Stimulated activated CD8-positive, alpha-beta memory T cell treated with anti-CD3 and anti-CD28 coated beads, Interleukin-7, amount 100 ng/mL, for 4 hours (primary cell): ENCODE measurements at regions not wholly inside any gene's neighbourhood (a gene's known extent, or its start where the extent isn't known, plus 50 kb on each side); places are given as distances from the start of the nearest gene placed in this dataset.
"Not testable (repeated sequence)": the region's sequence is repeated elsewhere in the genome, so short reads cannot be mapped to it uniquely, and the experiment has no call there.

Source experiments
- DNase-seq, 2 donors: peaks; one replicate each; pipeline ENCODE4 v3.0.0-alpha.2; 2020; ENCODE audit warnings: low read depth in 2 of 2

- DNase-seq = no peak
Observed at GRCh38 chr4:129254126-129254525, 158.2 kb downstream of the C4orf33 start.

- DNase-seq = no peak
Observed at GRCh38 chr4:129254526-129254925, 158.6 kb downstream of the C4orf33 start.

- no peak for DNase-seq
Observed at GRCh38 chr4:129261584-129261983, 165.6 kb downstream of the C4orf33 start.

GRCh38 chr4:129264008-129264657 lies 168.2 kb downstream of the C4orf33 start:
- no peak for DNase-seq

GRCh38 chr4:129278868-129279267 lies 182.9 kb downstream of the C4orf33 start:
- DNase-seq = no peak

GRCh38 chr4:129282293-129282692 lies 186.3 kb downstream of the C4orf33 start:
- DNase-seq = no peak

- DNase-seq = not testable (repeated sequence)
Observed at GRCh38 chr4:129292194-129292593, 196.2 kb downstream of the C4orf33 start.

GRCh38 chr4:129314781-129315180 lies 218.8 kb downstream of the C4orf33 start:
- no peak for DNase-seq

GRCh38 chr4:129322920-129323319 lies 227.0 kb downstream of the C4orf33 start:
- no peak for DNase-seq

- DNase-seq = no peak
Observed at GRCh38 chr4:129323658-129324057, 227.7 kb downstream of the C4orf33 start.

- no peak for DNase-seq
Observed at GRCh38 chr4:129326571-129327460, 230.9 kb downstream of the C4orf33 start.

GRCh38 chr4:129327637-129328036 lies 231.7 kb downstream of the C4orf33 start:
- no peak for DNase-seq

GRCh38 chr4:129328162-129328561 lies 232.2 kb downstream of the C4orf33 start:
- no peak for DNase-seq

GRCh38 chr4:129334136-129334535 lies 238.2 kb downstream of the C4orf33 start:
- no peak for DNase-seq

GRCh38 chr4:129335276-129335675 lies 239.3 kb downstream of the C4orf33 start:
- no peak for DNase-seq

- DNase-seq = no peak
Observed at GRCh38 chr4:129335818-129336217, 239.9 kb downstream of the C4orf33 start.

- DNase-seq = no peak
Observed at GRCh38 chr4:129336457-129337227, 240.7 kb downstream of the C4orf33 start.

GRCh38 chr4:129337228-129337620 lies 241.3 kb downstream of the C4orf33 start:
- DNase-seq = no peak

- no peak for DNase-seq
Observed at GRCh38 chr4:129342819-129343408, 247.0 kb downstream of the C4orf33 start.

GRCh38 chr4:129344058-129344457 lies 248.1 kb downstream of the C4orf33 start:
- no peak for DNase-seq

- no peak for DNase-seq
Observed at GRCh38 chr4:129345609-129346008, 249.7 kb downstream of the C4orf33 start.

- DNase-seq = no peak
Observed at GRCh38 chr4:129346036-129346435, 250.1 kb downstream of the C4orf33 start.
